Neural progenitor cell (in vitro differentiated cells): ENCODE measurements at regions not wholly inside any gene's neighbourhood (a gene's known extent, or its start where the extent isn't known, plus 50 kb on each side); places are given as distances from the start of the nearest gene placed in this dataset.

ENCODE experiments used
- CTCF ChIP-seq: fragments of 200-600 bp; sonication (generic); IDR thresholded peaks from 2 replicates; pipeline ENCODE4 v1.5.1; 2017; ENCODE audit warnings: antibody characterized with exemption, mild to moderate bottlenecking
- EZH2 ChIP-seq: fragments of 200-600 bp; sonication (generic); IDR thresholded peaks from 2 replicates; pipeline ENCODE4 v1.6.1; 2017; ENCODE audit warnings: antibody characterized with exemption, mild to moderate bottlenecking, moderate library complexity
- EZH2phosphoT487 ChIP-seq: fragments of 200-600 bp; sonication (generic); IDR thresholded peaks from 2 replicates; pipeline ENCODE4 v1.6.1; 2017; ENCODE audit warnings: antibody characterized with exemption

- TF ChIP-seq EZH2 (no peak), CTCF (no peak), EZH2phosphoT487 (no peak)
Observed at GRCh38 chr6:169324656-169325459, 71.2 kb upstream of the THBS2 start.
